ENCODE measurements at regions not wholly inside any gene's neighbourhood (a gene's known extent, or its start where the extent isn't known, plus 50 kb on each side); places are given as distances from the start of the nearest gene placed in this dataset.
"Not testable (repeated sequence)": the region's sequence is repeated elsewhere in the genome, so short reads cannot be mapped to it uniquely, and the experiment has no call there.

GRCh38 chr12:73632661-73633060 is 905.0 kb upstream of the ATXN7L3B start:
- DNase-seq (ENCODE audit: low read depth) = no peak
- TF ChIP-seq CTCF (IDR thresholded peaks at IDR 0.05; ENCODE audit: insufficient read depth, low read length) = no peak
- H3K4me3 ChIP-seq (ENCODE audit: low read depth, low read length) = no peak overlapping the region

DNA sequence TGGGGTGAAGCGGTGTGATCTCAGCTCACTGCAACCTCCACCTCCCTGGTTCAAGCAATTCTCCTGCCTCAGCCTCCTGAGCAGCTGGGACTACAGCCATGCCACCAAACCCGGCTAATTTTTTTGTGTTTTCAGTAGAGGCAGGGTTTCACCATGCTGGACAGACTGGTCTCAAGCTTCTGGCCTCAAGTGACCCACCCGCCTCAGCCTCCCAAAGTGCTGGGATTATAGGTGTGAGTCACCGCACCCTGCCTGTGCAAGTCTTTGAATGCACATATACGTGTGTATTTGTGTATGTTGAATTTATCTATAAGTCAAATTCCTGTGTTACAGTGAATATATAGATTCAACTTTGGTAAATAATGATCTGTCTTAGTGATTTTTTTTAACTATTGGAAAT is 898.2 kb upstream of the ATXN7L3B start:
- DNase-seq (ENCODE audit: low read depth); H3K4me3 ChIP-seq (ENCODE audit: low read depth, low read length): not testable (repeated sequence)

DNA sequence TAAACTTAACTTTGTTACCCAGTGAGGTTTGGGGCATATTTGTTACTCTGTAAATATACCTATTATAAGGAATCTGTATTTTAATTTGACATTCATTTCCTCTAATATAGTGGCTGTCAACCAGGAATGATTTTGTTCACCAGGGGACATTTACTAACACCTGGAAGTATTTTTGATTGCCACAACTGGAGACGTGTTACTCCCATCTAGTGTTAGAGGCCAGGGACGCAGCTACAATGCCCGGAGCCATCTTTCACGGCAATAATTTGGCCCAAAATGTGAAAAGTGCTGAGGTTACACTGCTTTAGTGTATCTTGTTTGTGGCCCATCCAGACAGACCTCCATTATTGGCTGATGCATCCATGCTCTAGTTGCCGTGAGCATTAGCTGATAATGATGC is 881.3 kb upstream of the ATXN7L3B start:
- TF ChIP-seq CTCF (IDR thresholded peaks at IDR 0.05; ENCODE audit: insufficient read depth, low read length) = no peak

GRCh38 chr12:73659802-73660201 is 877.8 kb upstream of the ATXN7L3B start:
- H3K4me3 ChIP-seq (ENCODE audit: low read depth, low read length) = no peak overlapping the region
- no peak for TF ChIP-seq CTCF (IDR thresholded peaks at IDR 0.05; ENCODE audit: insufficient read depth, low read length)
- no peak for DNase-seq (ENCODE audit: low read depth)

More for the DNA sequence above, 881.3 kb upstream of the ATXN7L3B start:
- no peak for DNase-seq (ENCODE audit: low read depth)
- no peak overlapping the region for H3K4me3 ChIP-seq (ENCODE audit: low read depth, low read length)

- no peak for DNase-seq (ENCODE audit: low read depth)
- no peak for TF ChIP-seq CTCF (IDR thresholded peaks at IDR 0.05; ENCODE audit: insufficient read depth, low read length)
Observed at GRCh38 chr12:73665193-73665592, 872.4 kb upstream of the ATXN7L3B start.

DNA sequence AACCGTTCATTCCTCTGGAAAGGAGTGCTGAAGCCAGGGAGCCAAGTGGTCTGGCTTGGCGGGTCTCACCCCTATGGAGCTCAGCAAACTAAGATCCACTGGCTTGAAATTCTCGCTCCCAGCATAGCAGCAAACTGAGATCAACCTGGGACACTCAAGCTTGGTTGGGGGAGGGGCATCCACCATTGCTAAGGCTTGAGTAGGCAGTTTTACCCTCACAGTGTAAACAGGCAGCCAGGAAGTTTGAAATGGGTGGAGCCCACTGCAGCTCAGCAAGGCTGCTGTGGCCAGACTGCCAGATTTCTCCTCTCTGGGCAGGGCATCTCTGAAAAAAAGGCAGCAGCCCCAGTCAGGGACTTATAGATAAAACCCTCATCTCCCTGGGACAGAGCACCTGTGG is 866.1 kb upstream of the ATXN7L3B start:
- not testable (repeated sequence) for H3K4me3 ChIP-seq (ENCODE audit: low read depth, low read length); DNase-seq (ENCODE audit: low read depth)

More at GRCh38 chr12:73665193-73665592, 872.4 kb upstream of the ATXN7L3B start:
- no peak overlapping the region for H3K4me3 ChIP-seq (ENCODE audit: low read depth, low read length)

DNA sequence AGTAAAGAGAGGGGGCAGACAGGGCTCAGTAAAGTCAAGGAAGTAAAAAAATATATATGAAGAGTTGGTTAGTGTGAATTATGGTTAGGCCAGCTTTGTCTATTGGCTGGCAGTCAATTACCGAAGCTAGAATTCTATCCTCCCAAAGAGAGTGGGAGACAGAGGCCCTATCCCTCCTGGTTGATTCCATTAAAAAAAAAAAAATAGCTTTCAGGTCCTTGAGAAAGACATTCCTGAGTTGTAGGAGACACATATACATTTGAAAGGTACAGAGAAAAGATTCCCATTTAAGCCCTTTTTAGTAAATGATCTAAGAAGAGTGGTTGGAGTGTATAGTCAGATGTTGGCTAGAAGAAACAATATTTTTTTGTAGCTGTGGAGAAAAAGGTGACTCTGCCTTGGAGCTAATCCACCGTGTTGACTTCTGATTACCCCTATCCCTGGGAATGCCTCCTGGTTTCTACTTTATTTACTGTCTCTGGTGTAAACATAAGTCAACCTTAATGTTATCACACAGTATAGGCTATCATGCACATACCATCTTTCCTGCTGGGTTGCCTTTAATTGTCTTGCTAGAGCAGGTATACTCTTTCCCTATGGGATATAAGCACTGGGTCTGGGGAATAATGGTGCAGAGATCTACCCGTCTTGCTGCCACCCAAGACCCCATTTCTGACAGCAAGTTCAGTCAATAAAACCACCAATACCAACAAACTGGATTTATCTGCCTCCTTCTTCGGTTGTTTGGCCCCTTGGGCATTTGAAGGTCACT is 859.9 kb upstream of the ATXN7L3B start:
- DNase-seq (ENCODE audit: low read depth) = no peak
- no peak overlapping the region for H3K4me3 ChIP-seq (ENCODE audit: low read depth, low read length)
- no peak for TF ChIP-seq CTCF (IDR thresholded peaks at IDR 0.05; ENCODE audit: insufficient read depth, low read length)

GRCh38 chr12:73678335-73678734 is 859.3 kb upstream of the ATXN7L3B start:
- DNase-seq (ENCODE audit: low read depth) = no peak
- H3K4me3 ChIP-seq (ENCODE audit: low read depth, low read length) = no peak overlapping the region
- TF ChIP-seq CTCF (IDR thresholded peaks at IDR 0.05; ENCODE audit: insufficient read depth, low read length) = no peak

Measured in fibroblast of the aortic adventitia (primary cell).